ENCODE measurements at regions not wholly inside any gene's neighbourhood (a gene's known extent, or its start where the extent isn't known, plus 50 kb on each side); places are given as distances from the start of the nearest gene placed in this dataset.
"Not testable (repeated sequence)": the region's sequence is repeated elsewhere in the genome, so short reads cannot be mapped to it uniquely, and the experiment has no call there.

DNA sequence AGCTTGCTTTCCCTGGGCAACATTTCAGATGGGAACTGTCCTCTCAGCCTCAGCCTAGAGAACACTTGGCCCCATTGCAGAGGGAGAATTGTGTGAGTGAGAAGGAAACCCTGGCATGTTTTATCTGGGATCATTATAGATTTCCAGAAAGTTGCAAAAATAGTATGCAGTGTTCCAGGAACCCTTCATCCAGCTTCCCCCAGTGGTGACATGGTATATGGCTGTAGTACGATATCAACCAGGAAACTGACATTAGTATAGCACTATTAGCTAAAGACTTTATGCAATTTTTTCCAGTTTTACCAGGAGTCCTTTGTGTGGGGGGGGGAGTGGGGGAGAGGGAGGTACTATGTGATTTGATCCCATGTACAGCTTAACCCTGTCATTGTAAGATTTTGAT is 166.2 kb upstream of the KBTBD8 start:
- no peak overlapping the region for H3K4me3 ChIP-seq
- TF ChIP-seq, protein P1, sequence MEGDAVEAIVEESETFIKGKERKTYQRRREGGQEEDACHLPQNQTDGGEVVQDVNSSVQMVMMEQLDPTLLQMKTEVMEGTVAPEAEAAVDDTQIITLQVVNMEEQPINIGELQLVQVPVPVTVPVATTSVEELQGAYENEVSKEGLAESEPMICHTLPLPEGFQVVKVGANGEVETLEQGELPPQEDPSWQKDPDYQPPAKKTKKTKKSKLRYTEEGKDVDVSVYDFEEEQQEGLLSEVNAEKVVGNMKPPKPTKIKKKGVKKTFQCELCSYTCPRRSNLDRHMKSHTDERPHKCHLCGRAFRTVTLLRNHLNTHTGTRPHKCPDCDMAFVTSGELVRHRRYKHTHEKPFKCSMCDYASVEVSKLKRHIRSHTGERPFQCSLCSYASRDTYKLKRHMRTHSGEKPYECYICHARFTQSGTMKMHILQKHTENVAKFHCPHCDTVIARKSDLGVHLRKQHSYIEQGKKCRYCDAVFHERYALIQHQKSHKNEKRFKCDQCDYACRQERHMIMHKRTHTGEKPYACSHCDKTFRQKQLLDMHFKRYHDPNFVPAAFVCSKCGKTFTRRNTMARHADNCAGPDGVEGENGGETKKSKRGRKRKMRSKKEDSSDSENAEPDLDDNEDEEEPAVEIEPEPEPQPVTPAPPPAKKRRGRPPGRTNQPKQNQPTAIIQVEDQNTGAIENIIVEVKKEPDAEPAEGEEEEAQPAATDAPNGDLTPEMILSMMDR (IDR thresholded peaks at IDR 0.05; ENCODE audit: borderline replicate concordance), result no peak
- no peak overlapping the region for H3K27ac ChIP-seq (replicated peaks)
- peaks cover 24% of the 10 kb centered on the region for H3K27me3 ChIP-seq (ENCODE audit: low read depth)
- H3K4me1 ChIP-seq, result no peaks in the 10 kb centered on the region
- no peaks in the 10 kb centered on the region for H3K36me3 ChIP-seq
- no peak for DNase-seq
- no peaks in the 10 kb centered on the region for H3K9me3 ChIP-seq (replicated peaks)
- intact Hi-C loops (cut with micrococcal nuclease), result no loop called here

- no peak overlapping the region for H3K27ac ChIP-seq (replicated peaks)
- intact Hi-C loops (cut with micrococcal nuclease), result no loop called here
- H3K9me3 ChIP-seq (replicated peaks), result no peaks in the 10 kb centered on the region
- H3K36me3 ChIP-seq, result no peaks in the 10 kb centered on the region
- H3K4me1 ChIP-seq, result no peaks in the 10 kb centered on the region
- TF ChIP-seq, protein P1 (IDR thresholded peaks at IDR 0.05; ENCODE audit: borderline replicate concordance), result no peak
- H3K4me3 ChIP-seq, result no peak overlapping the region
- H3K27me3 ChIP-seq (ENCODE audit: low read depth), result peaks cover 29% of the 10 kb centered on the region
- no peak for DNase-seq
These were observed 161.5 kb upstream of the KBTBD8 start for GRCh38 chr3:66836363-66837152.

- Histone ChIP-seq H3K4me1 (no peaks in the 10 kb centered on the region), H3K36me3 (no peaks in the 10 kb centered on the region), H3K27me3 (ENCODE audit: low read depth) (peaks cover 34% of the 10 kb centered on the region), H3K27ac (replicated peaks) (no peak overlapping the region), H3K9me3 (replicated peaks) (no peaks in the 10 kb centered on the region), H3K4me3 (no peak overlapping the region)
- intact Hi-C loops (cut with micrococcal nuclease), result no loop called here
- TF ChIP-seq, protein P1 (IDR thresholded peaks at IDR 0.05; ENCODE audit: borderline replicate concordance), result no peak
- no peak for DNase-seq
These were observed 159.4 kb upstream of the KBTBD8 start for GRCh38 chr3:66838704-66839103.

DNA sequence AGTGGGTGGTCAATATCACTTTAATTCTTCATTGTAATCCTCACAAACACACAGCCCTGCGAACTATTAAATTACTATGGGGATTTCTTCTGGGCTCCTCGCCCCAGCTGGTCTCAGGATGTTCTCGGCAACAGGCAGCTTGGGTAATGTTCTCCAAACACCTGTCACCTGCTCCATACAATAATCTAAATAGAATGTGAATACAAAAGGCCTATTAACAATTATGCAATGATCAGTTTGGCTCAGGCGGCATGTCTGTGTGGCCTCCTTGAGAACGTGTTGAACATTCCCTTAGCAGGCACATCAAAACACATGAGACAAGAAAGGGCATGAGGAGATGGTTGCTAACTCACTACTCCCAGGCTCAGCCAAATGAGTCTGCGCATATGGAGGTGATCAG is 158.6 kb upstream of the KBTBD8 start:
- Histone ChIP-seq H3K27me3 (ENCODE audit: low read depth) (peaks cover 26% of the 10 kb centered on the region), H3K4me1 (no peaks in the 10 kb centered on the region), H3K36me3 (no peaks in the 10 kb centered on the region), H3K9me3 (replicated peaks) (no peaks in the 10 kb centered on the region), H3K4me3 (no peak overlapping the region), H3K27ac (replicated peaks) (no peak overlapping the region)
- no peak for DNase-seq
- TF ChIP-seq, protein P1 (IDR thresholded peaks at IDR 0.05; ENCODE audit: borderline replicate concordance), result no peak
- intact Hi-C loops (cut with micrococcal nuclease), result no loop called here

GRCh38 chr3:66842761-66843464 is 155.2 kb upstream of the KBTBD8 start:
- H3K36me3 ChIP-seq; intact Hi-C loops (cut with micrococcal nuclease); DNase-seq; H3K4me3 ChIP-seq; H3K27ac ChIP-seq (replicated peaks); H3K4me1 ChIP-seq: not testable (repeated sequence)
- Histone ChIP-seq H3K9me3 (replicated peaks) (peaks cover 11% of the 10 kb centered on the region), H3K27me3 (ENCODE audit: low read depth) (peaks cover 21% of the 10 kb centered on the region)

Measured in left ventricle myocardium inferior (tissue), 1 donor.